Kidney (tissue), 13 donors: ENCODE measurements at regions not wholly inside any gene's neighbourhood (a gene's known extent, or its start where the extent isn't known, plus 50 kb on each side); places are given as distances from the start of the nearest gene placed in this dataset.

Experiments used
- DNase-seq, 5 donors: peaks; one replicate each; pipeline ENCODE4 v3.0.0-alpha.2; 2013 to 2020
- FAIRE-seq: peaks from 2 replicates; lab custom pipeline; 2012; peaks lifted over from hg19 to GRCh38; lab: Jason Lieb, UNC
- H3K27ac ChIP-seq, 2 donors: one replicate each; pipeline ENCODE4 v1.7.0; 2013; ENCODE audit warnings: low read depth in 2 of 2, low read length in 2 of 2, inconsistent platforms in 1 of 2
- H3K27me3 ChIP-seq: one replicate; pipeline ENCODE4 v1.7.1; 2013; ENCODE audit warnings: low read length, inconsistent platforms; ENCODE audit not compliant: control insufficient read depth, insufficient read depth
- H3K36me3 ChIP-seq, 3 donors: one replicate each; pipeline versions ENCODE4 v1.7.0 to v1.7.1; 2013; ENCODE audit warnings: low read length in 3 of 3, control low read depth in 1 of 3, inconsistent platforms in 1 of 3; ENCODE audit not compliant: insufficient read depth in 3 of 3, control insufficient read depth in 2 of 3
- H3K4me1 ChIP-seq, 3 donors: one replicate each; pipeline versions ENCODE4 v1.7.0 to v1.7.1; 2013; ENCODE audit warnings: low read length in 3 of 3, inconsistent platforms in 1 of 3, low read depth in 1 of 3; ENCODE audit not compliant: control insufficient read depth in 2 of 3, insufficient read depth in 2 of 3
- H3K4me3 ChIP-seq, 3 donors: one replicate each; pipeline versions ENCODE4 v1.7.0 to v1.8.1; 2013; ENCODE audit warnings: low read length in 3 of 3, control low read depth in 1 of 3, inconsistent platforms in 1 of 3
- H3K9ac ChIP-seq, 3 donors: one replicate each; pipeline versions ENCODE4 v1.7.0 to v1.7.1; 2013; ENCODE audit warnings: low read length in 3 of 3, control low read depth in 1 of 3, inconsistent platforms in 1 of 3
- H3K9me3 ChIP-seq, 3 donors: one replicate each; pipeline versions ENCODE4 v1.7.0 to v1.7.1; 2013; ENCODE audit warnings: low read length in 3 of 3, control low read depth in 1 of 3, inconsistent platforms in 1 of 3; ENCODE audit not compliant: control insufficient read depth in 2 of 3, insufficient read depth in 1 of 3
- CTCF ChIP-seq: IDR thresholded peaks from 3 replicates; pipeline ENCODE4 v1.5.1; 2012; ENCODE audit warnings: mild to moderate bottlenecking, moderate library complexity, borderline replicate concordance; ENCODE audit not compliant: insufficient read depth; ENCODE audit errors: extremely low read depth
- intact Hi-C: fragments of 100-400 bp; cut with DNase I; formaldehyde crosslinking; loops from one replicate; pipeline ENCODE4 v1.11.1; 2022
- donor health status: control.
- donor health status: control.
- donor health status: control.
- donor health status: control.
- donor health status: control.
- donor health status: DM: yes; HTN: yes; CAD: no.
- donor health status: Normal renal cell carcinoma (clear cell type).

- Histone ChIP-seq H3K27ac (no peak overlapping the region), H3K9ac (no peak overlapping the region), H3K4me1 (no peaks in the 10 kb centered on the region), H3K36me3 (no peaks in the 10 kb centered on the region), H3K27me3 (no peaks in the 10 kb centered on the region), H3K9me3 (no peaks in the 10 kb centered on the region), H3K4me3 (no peak overlapping the region)
- peak in 1 of 5 donors; percentile 2 for DNase-seq
- no peak for FAIRE-seq
- TF ChIP-seq CTCF: no peak
- intact Hi-C loops: no loop called here
These were observed 390.7 kb upstream of the ARGLU1 start for GRCh38 chr13:106958621-106959048.

DNA sequence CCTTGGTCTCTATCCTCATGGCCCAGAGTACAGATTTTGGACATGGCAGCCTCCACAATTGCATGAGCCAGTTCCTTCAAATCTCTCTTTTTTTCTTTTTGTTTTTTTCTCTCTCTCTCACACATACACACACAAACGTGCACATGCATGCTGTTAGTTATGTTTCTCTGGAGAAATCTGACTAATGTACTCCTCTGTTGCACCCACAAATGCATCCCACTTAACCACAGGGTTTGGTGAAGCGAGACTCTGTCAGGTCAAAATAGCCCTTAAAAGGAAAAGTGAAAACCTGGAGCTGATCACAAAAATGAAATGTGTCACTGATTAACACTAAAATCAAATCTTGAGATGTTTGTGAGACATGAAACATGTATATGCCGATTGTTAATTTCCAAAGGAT, 374.6 kb upstream of the ARGLU1 start:
- no peaks in the 10 kb centered on the region for H3K27me3 ChIP-seq
- DNase-seq (no peak), FAIRE-seq (no peak)
- no peaks in the 10 kb centered on the region for H3K36me3 ChIP-seq
- TF ChIP-seq CTCF: no peak
- no peaks in the 10 kb centered on the region for H3K9me3 ChIP-seq
- H3K4me3 ChIP-seq: no peak overlapping the region
- H3K27ac ChIP-seq: no peak overlapping the region
- intact Hi-C loops: no loop called here
- no peaks in the 10 kb centered on the region for H3K4me1 ChIP-seq
- H3K9ac ChIP-seq: no peak overlapping the region

DNA sequence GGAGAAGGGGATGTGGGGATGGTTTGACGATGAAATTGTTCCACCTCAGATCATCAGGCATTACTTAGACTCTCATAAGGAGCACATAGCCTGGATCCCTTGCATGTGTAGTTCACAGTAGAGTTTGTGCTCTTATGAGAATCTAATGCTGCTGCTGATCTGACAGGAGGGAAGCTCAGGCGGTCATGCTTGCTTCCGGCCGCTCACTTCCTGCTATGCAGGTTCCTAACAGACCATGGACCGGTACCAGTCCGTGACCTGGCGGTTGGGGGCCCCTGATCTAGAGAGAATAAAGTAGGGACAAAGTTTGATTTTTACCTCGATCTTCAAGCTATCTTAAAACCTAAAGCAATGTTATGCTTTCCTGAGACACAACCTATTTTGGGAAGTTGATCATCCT, 373.8 kb upstream of the ARGLU1 start:
- Histone ChIP-seq H3K9me3 (no peaks in the 10 kb centered on the region), H3K4me1 (no peaks in the 10 kb centered on the region), H3K9ac (no peak overlapping the region), H3K36me3 (no peaks in the 10 kb centered on the region), H3K27ac (no peak overlapping the region), H3K4me3 (no peak overlapping the region), H3K27me3 (no peaks in the 10 kb centered on the region)
- TF ChIP-seq CTCF: no peak
- no peak for FAIRE-seq
- intact Hi-C loops: no loop called here
- no peak for DNase-seq

DNA sequence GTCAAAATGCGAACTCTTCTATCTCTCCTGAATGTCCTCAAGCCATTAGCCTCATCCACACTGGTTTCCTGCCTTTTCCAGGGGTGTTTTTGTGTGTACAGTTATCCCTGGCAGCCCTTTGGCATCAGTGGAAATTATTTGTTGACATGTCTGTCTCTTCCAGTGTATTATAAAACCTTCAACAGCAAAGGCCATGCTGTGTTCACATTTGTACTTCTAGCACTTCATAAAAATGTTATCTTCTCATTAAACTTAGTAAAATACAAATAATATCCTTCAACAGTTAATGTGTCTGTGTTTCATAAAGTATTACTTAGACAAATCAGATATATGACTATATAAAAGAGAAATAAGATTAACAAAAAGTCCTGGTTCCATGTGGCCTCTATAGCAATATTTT, 359.5 kb upstream of the ARGLU1 start:
- no peak for TF ChIP-seq CTCF
- DNase-seq (no peak), FAIRE-seq (no peak)
- H3K4me1 ChIP-seq: no peaks in the 10 kb centered on the region
- no peaks in the 10 kb centered on the region for H3K9me3 ChIP-seq
- intact Hi-C loops: no loop called here
- no peaks in the 10 kb centered on the region for H3K36me3 ChIP-seq
- no peak overlapping the region for H3K27ac ChIP-seq
- H3K4me3 ChIP-seq: no peak overlapping the region
- no peaks in the 10 kb centered on the region for H3K27me3 ChIP-seq
- H3K9ac ChIP-seq: no peak overlapping the region
